ENCODE measurements at regions not wholly inside any gene's neighbourhood (a gene's known extent, or its start where the extent isn't known, plus 50 kb on each side); places are given as distances from the start of the nearest gene placed in this dataset.

DNA sequence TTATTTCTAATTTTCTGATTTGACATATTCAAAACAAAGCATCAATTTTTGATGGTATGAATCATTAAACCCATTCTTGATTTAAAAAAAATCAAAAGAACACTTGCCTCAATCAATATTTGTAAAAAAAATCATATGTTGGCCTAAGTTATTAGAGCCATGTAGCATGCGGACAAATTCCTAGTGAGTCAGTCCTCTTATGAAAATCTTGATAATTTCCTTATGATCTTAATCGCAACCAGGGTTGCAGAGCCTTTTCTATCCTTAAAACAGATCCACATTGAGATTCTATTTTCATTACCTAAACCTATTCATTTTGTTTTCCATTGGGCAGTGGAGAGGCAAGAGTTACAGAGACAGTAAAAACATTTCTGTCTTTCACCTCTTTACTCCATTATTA lies 203.2 kb downstream of the ARL4A start:
- Histone ChIP-seq H2AFZ (ENCODE audit: low read depth, low read length) (no peak overlapping the region), H3K27ac (ENCODE audit: low read length) (no peak overlapping the region), H3K27me3 (ENCODE audit: low read depth, low read length) (no peaks in the 10 kb centered on the region), H3K36me3 (replicated peaks; ENCODE audit: low read depth, low read length) (no peaks in the 10 kb centered on the region), H3K4me2 (ENCODE audit: low read length) (no peak overlapping the region), H3K4me1 (ENCODE audit: low read length) (no peaks in the 10 kb centered on the region), H3K4me3 (ENCODE audit: low read length) (no peak overlapping the region), H3K79me2 (ENCODE audit: low read length) (no peaks in the 10 kb centered on the region), H3K9ac (ENCODE audit: low read length) (no peak overlapping the region), H4K20me1 (ENCODE audit: insufficient read depth, low read length) (no peaks in the 10 kb centered on the region), H3K9me3 (ENCODE audit: insufficient read depth, low read length) (no peaks in the 10 kb centered on the region)
- TF ChIP-seq, protein P1, sequence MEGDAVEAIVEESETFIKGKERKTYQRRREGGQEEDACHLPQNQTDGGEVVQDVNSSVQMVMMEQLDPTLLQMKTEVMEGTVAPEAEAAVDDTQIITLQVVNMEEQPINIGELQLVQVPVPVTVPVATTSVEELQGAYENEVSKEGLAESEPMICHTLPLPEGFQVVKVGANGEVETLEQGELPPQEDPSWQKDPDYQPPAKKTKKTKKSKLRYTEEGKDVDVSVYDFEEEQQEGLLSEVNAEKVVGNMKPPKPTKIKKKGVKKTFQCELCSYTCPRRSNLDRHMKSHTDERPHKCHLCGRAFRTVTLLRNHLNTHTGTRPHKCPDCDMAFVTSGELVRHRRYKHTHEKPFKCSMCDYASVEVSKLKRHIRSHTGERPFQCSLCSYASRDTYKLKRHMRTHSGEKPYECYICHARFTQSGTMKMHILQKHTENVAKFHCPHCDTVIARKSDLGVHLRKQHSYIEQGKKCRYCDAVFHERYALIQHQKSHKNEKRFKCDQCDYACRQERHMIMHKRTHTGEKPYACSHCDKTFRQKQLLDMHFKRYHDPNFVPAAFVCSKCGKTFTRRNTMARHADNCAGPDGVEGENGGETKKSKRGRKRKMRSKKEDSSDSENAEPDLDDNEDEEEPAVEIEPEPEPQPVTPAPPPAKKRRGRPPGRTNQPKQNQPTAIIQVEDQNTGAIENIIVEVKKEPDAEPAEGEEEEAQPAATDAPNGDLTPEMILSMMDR (IDR thresholded peaks at IDR 0.05; ENCODE audit: low read depth, low read length), result no peak
- no peak for TF ChIP-seq EZH2phosphoT487 (IDR thresholded peaks at IDR 0.05; ENCODE audit: low read depth)

DNA sequence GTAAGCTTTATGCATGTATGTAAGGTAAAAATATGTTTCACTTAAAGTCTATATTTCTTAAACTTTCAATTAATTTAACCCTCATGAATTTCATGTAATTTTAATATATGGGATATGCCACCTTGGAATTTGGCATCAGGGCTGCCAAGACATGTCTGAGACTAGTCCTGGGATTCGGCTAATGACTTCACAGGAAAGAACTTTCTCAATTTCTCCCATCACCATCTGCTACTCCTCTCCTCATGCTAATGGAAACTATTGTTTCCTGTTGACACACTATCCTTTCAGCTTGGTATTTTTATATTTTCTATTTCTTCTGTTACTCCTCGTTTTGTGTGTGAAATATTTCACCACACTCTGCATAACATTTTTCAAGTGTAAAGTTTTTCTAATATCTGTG lies 205.9 kb downstream of the ARL4A start:
- Histone ChIP-seq H3K4me2 (ENCODE audit: low read length) (no peak overlapping the region), H3K27me3 (ENCODE audit: low read depth, low read length) (no peaks in the 10 kb centered on the region), H3K9me3 (ENCODE audit: insufficient read depth, low read length) (no peaks in the 10 kb centered on the region), H3K36me3 (replicated peaks; ENCODE audit: low read depth, low read length) (no peaks in the 10 kb centered on the region), H2AFZ (ENCODE audit: low read depth, low read length) (no peak overlapping the region), H3K4me1 (ENCODE audit: low read length) (no peaks in the 10 kb centered on the region), H4K20me1 (ENCODE audit: insufficient read depth, low read length) (no peaks in the 10 kb centered on the region), H3K79me2 (ENCODE audit: low read length) (no peaks in the 10 kb centered on the region), H3K27ac (ENCODE audit: low read length) (no peak overlapping the region), H3K9ac (ENCODE audit: low read length) (no peak overlapping the region), H3K4me3 (ENCODE audit: low read length) (no peak overlapping the region)
- no peak for TF ChIP-seq EZH2phosphoT487 (IDR thresholded peaks at IDR 0.05; ENCODE audit: low read depth)
- TF ChIP-seq, protein P1 (IDR thresholded peaks at IDR 0.05; ENCODE audit: low read depth, low read length), result no peak

DNA sequence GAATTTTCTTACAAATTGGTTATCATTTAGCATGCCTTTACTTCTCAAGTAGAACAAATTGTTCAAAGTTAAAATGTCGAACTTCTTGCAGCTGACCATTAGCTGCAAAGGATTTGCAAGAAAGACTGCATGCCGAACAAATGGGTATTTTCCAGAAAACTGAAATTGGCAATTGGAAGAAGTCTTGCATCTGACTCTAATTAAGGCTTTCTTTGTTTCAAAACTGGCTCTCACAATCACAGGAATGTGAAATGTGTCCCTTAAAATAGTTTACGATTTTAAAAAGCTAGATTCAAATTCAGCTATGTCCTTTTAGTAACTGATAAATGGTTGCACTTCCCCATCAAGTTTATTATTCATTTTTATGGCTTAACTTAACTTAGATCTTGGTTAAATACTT lies 207.9 kb downstream of the ARL4A start:
- H3K36me3 ChIP-seq (replicated peaks; ENCODE audit: low read depth, low read length), result no peaks in the 10 kb centered on the region
- H3K4me2 ChIP-seq (ENCODE audit: low read length), result no peak overlapping the region
- no peak overlapping the region for H3K9ac ChIP-seq (ENCODE audit: low read length)
- no peaks in the 10 kb centered on the region for H3K27me3 ChIP-seq (ENCODE audit: low read depth, low read length)
- TF ChIP-seq EZH2phosphoT487 (IDR thresholded peaks at IDR 0.05; ENCODE audit: low read depth), result no peak
- TF ChIP-seq, protein P1 (IDR thresholded peaks at IDR 0.05; ENCODE audit: low read depth, low read length), result no peak
- no peaks in the 10 kb centered on the region for H3K79me2 ChIP-seq (ENCODE audit: low read length)
- H2AFZ ChIP-seq (ENCODE audit: low read depth, low read length), result no peak overlapping the region
- H3K27ac ChIP-seq (ENCODE audit: low read length), result no peak overlapping the region
- H3K4me3 ChIP-seq (ENCODE audit: low read length), result no peak overlapping the region
- H3K9me3 ChIP-seq (ENCODE audit: insufficient read depth, low read length), result no peaks in the 10 kb centered on the region
- H3K4me1 ChIP-seq (ENCODE audit: low read length), result no peaks in the 10 kb centered on the region
- no peaks in the 10 kb centered on the region for H4K20me1 ChIP-seq (ENCODE audit: insufficient read depth, low read length)

- H4K20me1 ChIP-seq (ENCODE audit: insufficient read depth, low read length), result no peaks in the 10 kb centered on the region
- H3K9ac ChIP-seq (ENCODE audit: low read length), result no peak overlapping the region
- no peaks in the 10 kb centered on the region for H3K27me3 ChIP-seq (ENCODE audit: low read depth, low read length)
- no peaks in the 10 kb centered on the region for H3K9me3 ChIP-seq (ENCODE audit: insufficient read depth, low read length)
- H2AFZ ChIP-seq (ENCODE audit: low read depth, low read length), result no peak overlapping the region
- H3K27ac ChIP-seq (ENCODE audit: low read length), result no peak overlapping the region
- no peaks in the 10 kb centered on the region for H3K4me1 ChIP-seq (ENCODE audit: low read length)
- H3K4me2 ChIP-seq (ENCODE audit: low read length), result no peak overlapping the region
- TF ChIP-seq, protein P1 (IDR thresholded peaks at IDR 0.05; ENCODE audit: low read depth, low read length), result no peak
- TF ChIP-seq EZH2phosphoT487 (IDR thresholded peaks at IDR 0.05; ENCODE audit: low read depth), result no peak
- no peaks in the 10 kb centered on the region for H3K79me2 ChIP-seq (ENCODE audit: low read length)
- no peaks in the 10 kb centered on the region for H3K36me3 ChIP-seq (replicated peaks; ENCODE audit: low read depth, low read length)
- H3K4me3 ChIP-seq (ENCODE audit: low read length), result no peak overlapping the region
Observed at GRCh38 chr7:12896316-12896715, 208.9 kb downstream of the ARL4A start.

All from OCI-LY3 (cell line).